ENCODE measurements at regions not wholly inside any gene's neighbourhood (a gene's known extent, or its start where the extent isn't known, plus 50 kb on each side); places are given as distances from the start of the nearest gene placed in this dataset.

DNA sequence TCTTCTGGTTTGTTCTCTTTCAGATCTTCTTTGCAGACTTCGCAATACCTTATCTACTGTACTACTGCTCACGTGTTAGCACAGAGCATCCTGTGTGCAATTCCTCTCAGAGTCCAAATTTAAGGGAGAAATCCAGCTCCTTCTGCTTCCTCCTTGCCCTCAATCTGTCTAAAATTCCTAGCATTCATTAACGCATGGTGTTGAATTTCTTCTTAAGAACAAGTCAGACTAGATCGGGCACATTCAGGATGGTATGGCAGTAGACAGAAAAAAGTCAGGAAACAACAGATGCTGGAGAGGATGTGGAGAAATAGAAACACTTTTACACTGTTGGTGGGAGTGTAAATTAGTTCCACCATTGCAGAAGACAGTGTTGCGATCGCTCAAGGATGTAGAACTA is 206.1 kb upstream of the CDH7 start:
- no peak for DNase-seq

DNA sequence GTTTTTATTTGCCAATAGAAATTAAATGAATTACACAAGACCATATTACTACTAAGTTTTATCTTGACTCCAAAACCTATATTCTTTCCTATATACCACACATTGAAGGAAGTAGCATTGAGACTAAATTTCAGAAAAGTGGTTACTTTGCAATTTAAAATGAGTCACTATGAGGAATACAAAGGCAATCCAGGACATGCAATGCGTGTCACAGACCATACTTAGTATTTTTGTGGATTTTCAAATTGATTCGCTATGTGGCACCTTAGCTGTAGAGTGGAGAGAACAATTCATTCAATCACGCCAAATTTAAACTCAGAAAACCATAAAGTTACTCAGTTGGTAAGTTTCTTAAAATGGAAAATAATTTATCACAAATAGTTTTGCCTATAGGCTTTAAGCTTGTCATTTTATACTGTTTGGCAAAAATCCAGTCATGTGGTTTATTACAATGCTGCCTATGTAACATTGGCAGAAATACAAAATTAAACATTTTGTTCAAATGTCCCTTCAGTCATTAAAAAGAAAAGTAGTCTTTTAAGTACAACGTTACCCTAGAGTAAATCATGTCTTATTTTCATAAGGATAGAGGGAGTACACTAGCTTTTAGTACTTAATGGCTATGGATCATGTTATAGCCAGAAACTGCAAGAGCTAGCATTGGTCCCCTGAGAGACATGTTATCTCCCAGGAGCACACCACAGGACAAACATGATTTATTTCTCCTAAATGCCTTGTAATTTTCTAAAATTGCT is 222.8 kb upstream of the CDH7 start:
- no peak for DNase-seq

DNA sequence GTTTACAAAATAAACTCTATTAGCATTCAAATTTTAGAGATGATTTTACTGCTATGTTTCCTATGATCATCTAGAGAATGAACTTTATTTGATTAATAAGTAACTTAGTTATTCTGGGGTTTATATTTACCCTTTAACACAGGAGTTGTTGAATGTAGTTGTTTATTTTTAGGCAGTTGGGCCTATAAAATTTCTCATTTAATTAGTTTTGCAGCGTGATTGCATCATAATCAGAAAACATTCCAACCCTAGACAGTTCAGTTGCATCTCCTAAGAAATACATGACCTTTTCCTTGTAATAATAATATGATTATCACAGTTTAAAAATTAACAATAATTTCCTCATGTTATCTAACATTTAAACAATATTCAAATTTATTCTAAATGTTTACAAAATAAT is 224.7 kb upstream of the CDH7 start:
- no peak for DNase-seq

GRCh38 chr18:65523461-65523860 is 227.4 kb upstream of the CDH7 start:
- DNase-seq: no peak

- DNase-seq: no peak
Measured at GRCh38 chr18:65522907-65523306, 227.9 kb upstream of the CDH7 start.

DNA sequence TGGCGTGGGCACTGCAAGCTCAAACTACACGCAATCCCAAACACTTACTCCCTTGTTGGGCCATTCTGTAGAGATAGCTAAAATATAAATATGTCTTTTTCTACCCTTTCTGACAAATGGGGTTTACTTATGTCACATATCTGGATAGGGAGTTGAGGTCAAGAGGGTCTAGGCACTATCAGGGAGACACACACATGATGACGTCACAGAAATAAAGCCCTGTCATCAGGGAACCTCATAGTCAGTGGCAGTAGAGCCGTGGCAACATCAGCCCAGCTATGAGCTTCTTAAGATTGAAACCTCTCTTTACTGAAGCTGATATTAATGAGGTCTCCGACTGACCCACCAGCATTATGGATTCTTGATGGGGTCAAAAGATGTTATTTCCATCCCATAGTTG is 234.6 kb upstream of the CDH7 start:
- DNase-seq: no peak

DNA sequence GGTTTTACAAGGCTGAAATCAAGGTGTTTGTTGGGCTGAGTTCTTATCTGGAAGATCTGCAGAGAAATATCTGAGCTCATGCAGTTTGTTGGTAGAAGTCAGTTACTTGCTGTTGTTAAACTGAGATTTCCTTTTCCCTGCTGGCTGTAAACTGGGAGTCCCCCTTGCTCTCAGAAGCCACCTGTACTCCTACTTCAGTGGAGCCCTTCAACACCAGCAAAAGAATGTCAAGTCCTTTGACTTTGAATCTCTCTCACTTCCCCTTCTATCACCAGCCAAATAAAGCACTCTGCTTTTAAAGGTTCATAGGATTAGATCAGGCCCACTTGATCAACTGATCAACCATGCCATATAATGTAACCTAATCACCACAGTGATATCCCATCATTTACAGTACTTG is 252.2 kb upstream of the CDH7 start:
- no peak for DNase-seq

DNA sequence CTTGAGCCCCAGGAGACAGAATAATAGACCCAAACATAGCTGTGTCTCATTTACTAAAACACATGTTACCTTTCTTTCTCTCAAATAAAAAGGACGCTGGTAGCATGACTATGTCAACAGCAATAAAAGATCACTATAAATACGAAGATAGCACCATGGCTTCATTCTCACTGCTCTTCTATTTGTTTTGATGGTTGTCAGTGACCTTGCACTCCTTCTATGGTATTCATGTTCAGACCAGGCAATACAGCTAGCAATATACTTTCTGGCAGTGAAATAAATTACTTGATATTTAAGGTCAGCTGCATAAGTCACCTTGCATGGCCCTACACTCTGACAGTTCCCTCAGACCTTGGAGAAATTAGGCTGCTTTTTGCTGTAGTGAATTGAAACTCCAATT is 263.2 kb upstream of the CDH7 start:
- no peak for DNase-seq

GRCh38 chr18:65477455-65477854 is 273.4 kb upstream of the CDH7 start:
- DNase-seq: no peak

DNA sequence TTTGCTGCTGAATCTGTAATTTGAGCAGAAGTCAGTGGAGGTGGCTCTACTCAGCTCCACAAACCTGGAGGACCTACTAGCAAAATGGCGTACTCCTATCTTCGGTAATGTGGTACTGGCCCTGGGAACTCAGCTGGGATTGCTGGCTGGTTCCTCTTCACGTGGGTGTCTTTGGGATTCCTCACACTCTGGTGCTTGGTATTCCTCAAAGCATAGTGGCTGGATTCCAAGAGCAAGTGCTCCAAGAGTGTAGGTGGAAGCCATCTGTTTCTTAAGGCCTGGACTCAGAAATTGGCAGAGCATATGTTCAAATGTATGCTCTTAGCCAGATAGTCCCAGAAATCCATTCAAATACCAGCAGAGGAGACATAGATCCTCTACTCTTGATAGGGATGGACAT is 281.9 kb upstream of the CDH7 start:
- DNase-seq: peak in 1 of 2 experiments; percentile 43

- DNase-seq: no peak
Measured at GRCh38 chr18:65464361-65464760, 286.5 kb upstream of the CDH7 start.

DNA sequence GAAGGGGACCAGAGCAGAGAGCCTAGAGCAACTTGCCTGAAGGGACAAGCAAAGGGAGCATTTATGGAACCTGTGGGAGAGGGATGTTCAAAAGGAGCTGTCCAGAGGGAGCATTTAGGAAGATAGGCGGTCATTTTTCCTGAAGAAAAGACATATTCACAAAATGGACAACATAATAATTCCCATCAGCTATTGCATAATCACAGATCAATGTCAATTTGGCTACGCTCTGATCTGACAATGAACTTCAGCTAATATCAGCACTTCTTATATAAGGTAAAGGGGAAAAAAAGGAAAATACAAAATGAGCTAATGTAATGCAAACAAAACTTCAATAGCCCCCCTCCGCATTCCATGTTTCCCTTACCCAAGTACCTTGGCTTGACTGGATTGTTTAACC is 291.1 kb upstream of the CDH7 start:
- no peak for DNase-seq

- DNase-seq: no peak
Measured at GRCh38 chr18:65458871-65459270, 291.9 kb upstream of the CDH7 start.

DNA sequence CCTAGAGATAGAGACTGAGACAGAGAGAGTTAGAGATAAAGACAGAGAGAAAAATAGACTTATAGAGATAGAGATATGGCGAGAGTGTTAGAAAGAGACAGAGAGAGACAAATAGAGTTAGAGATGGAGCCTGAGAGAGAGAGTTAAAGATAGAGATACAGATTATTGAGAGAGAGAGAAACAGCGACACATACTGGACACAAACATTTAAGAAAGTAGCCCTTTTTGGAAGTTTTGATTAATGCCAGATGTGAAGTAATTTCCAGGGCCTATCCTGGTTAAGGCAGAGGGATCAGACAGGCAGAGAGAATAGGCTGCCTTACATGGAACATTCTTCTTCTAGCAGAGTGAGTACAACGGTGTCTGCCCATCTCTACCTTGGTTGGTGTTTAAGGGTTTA is 311.6 kb upstream of the CDH7 start:
- DNase-seq: no peak

DNA sequence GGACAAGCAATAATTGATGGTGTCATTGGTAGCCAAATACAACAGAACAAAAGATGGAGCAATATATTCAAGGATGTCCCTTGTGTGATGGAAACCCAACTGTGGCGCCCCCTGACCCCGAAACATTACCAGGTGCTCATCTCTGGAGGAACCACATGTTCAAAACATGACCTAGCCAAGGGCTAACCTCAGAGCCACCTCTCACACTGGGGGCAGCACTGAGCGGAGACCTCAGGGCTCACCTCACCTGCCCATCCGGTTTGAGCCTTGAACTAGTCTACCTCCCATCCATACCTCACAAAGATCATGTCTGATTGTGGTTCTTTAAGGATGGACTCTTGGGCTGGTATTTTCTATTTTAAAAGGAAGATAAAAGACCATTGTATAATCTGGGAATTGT is 314.4 kb upstream of the CDH7 start:
- no peak for DNase-seq

DNA sequence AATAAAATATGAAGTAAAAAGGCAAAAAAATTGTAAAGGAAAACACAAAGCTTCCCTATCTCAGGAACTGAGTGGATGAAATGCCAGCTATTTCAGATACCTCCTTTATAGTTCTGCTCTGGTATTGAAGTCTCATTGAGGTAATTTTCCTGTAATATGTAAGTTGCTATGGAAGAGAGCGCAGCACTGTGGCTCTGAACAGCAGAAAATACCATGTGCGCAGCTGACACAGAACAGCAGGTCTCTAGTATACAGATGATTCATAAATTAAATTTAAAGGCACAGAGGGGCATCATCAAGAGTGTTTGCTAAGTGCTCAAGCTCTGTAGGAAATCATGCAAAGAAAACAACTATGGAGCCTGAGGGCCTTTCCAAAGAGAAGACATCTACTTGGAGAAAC is 315.3 kb upstream of the CDH7 start:
- no peak for DNase-seq

DNA sequence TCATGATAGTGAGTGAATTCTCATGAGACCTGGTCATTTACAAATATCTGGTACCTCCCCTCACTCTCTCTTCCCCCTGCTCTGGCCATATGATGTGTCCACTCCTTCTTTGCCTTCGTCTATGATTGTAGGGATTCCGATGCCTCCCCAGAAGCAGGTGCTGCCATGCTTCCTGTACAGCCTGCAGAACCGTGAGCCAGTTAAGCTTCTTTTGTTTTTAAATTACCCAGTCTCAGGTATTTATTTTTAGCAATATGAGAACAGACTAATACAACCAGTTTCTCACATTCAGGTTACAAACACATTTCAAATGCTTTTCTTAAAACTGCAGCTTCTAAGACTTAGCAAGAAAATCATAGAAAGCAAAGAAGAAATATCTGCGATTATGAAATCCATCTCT is 321.2 kb upstream of the CDH7 start:
- no peak for DNase-seq

- no peak for DNase-seq
Measured at GRCh38 chr18:65425366-65425765, 325.4 kb upstream of the CDH7 start.

DNA sequence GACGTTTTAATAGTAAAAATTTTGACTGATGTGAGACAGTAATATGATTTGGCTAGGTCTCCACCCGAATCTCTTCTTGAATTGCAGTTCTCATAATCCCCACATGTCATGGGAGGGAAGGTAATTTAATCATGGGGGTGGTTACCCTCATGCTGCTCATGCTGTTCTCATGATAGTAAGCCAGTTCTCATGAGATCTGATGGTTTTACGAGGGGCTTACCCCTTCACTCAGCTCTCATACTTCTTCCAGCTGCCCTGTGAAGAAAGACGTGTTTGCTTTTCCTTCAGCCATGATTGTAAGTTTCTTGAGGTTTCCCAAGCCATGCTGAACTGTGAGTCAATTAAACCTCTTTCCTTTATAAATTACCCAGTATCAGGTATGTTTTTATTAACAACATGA is 327.0 kb upstream of the CDH7 start:
- no peak for DNase-seq

DNA sequence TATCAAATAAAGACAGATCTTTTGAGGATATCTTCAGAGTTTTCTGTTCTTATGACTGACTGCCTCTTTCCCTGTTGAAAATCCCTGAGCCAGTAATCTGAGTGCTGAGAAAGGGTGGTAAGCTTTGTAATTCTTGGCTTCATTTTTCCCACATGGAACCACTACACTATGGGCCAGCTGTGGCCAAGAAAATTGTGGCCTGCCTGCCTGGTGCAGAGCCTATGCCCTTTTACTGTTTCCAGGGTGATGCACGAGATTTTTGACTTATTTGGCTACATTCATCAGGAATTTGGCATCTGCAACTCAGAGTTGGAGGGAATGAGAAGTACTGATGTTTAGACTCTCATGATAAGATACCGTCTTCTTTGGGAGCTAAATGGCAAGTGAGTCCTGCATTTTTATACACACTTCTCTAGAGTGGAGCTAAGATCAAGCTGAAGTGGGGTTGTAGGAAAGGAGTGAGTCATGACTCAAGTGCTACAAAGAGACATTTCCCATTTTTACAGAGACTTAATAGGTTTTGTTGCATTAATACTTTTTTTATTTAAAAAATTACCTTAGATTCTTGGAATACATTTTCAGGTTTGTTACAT is 328.2 kb upstream of the CDH7 start:
- no peak for DNase-seq

- DNase-seq: no peak
Measured at GRCh38 chr18:65415098-65415497, 335.7 kb upstream of the CDH7 start.

- no peak for DNase-seq
Measured at GRCh38 chr18:65414501-65414900, 336.3 kb upstream of the CDH7 start.

GRCh38 chr18:65411061-65411460 is 339.8 kb upstream of the CDH7 start:
- DNase-seq: no peak

DNA sequence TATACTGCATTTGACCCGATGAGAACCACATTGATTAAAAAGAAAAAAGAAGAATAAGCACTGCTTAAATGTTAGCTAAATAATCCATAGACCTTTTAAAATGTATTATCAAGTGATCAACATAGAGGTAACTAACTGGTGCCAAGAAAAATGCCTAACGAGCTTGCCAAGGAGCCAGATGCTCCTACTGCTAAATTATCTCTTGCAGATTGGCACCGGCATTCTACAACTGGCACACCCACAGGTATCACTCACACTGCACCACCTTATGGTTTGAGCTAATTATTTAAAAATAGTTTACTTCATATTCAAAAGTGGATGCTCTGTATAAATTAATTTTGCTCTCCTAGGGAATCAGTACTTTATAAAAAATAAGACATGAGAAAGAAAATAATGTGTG is 341.6 kb upstream of the CDH7 start:
- peak in 1 of 2 experiments; percentile 85 for DNase-seq

DNA sequence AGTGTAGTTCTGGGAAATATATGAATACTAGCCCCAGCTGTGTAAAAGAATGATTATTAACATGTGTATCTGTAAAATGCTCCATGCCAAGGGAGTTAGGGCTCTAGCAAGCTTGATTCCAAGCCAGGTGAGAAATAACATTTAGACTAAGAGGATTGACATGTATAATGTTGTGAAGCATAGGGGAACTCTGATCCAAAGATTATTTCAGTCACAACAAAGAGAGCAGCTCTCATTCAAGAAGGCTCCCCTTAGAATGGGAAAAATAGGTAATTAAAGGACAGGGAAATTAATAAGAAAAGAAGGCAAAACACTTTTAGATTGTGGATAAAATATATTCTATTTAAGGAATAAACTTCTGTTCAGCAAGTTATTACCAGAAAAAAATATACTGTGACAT is 347.3 kb upstream of the CDH7 start:
- DNase-seq: no peak

Measured in cerebellar nuclear complex (tissue), 1 donor.